SW 1271 (cell line): ENCODE measurements at regions not wholly inside any gene's neighbourhood (a gene's known extent, or its start where the extent isn't known, plus 50 kb on each side); places are given as distances from the start of the nearest gene placed in this dataset.
"Not testable (repeated sequence)": the region's sequence is repeated elsewhere in the genome, so short reads cannot be mapped to it uniquely, and the experiment has no call there.

Experiments used
- DNase-seq, 2 experiments: peaks; one replicate each; lab custom pipeline; 2025; lab: John Stamatoyannopoulos, UW

- no peak for DNase-seq
These were observed 266.2 kb upstream of the CYLC2 start for GRCh38 chr9:102728946-102729345.

- no peak for DNase-seq
These were observed 280.9 kb upstream of the CYLC2 start for GRCh38 chr9:102714184-102714583.

GRCh38 chr9:102712910-102713309 lies 282.2 kb upstream of the CYLC2 start:
- not testable (repeated sequence) for DNase-seq

- DNase-seq, result peak in 1 of 2 experiments; percentile 11
These were observed 294.2 kb upstream of the CYLC2 start for GRCh38 chr9:102700936-102701335.

- DNase-seq, result no peak
These were observed 325.9 kb upstream of the CYLC2 start for GRCh38 chr9:102669220-102669619.

GRCh38 chr9:102652471-102652870 lies 342.7 kb upstream of the CYLC2 start:
- no peak for DNase-seq

- no peak for DNase-seq
These were observed 344.2 kb upstream of the CYLC2 start for GRCh38 chr9:102650896-102651295.

- DNase-seq, result no peak
These were observed 352.5 kb upstream of the CYLC2 start for GRCh38 chr9:102642651-102643050.

GRCh38 chr9:102631559-102631958 lies 363.6 kb upstream of the CYLC2 start:
- DNase-seq, result peak in 1 of 2 experiments; percentile 32

GRCh38 chr9:102609461-102609860 lies 385.7 kb upstream of the CYLC2 start:
- no peak for DNase-seq

- not testable (repeated sequence) for DNase-seq
These were observed 391.6 kb upstream of the CYLC2 start for GRCh38 chr9:102603198-102604195.

- no peak for DNase-seq
These were observed 400.9 kb upstream of the CYLC2 start for GRCh38 chr9:102594241-102594640.

- DNase-seq, result no peak
These were observed 407.9 kb upstream of the CYLC2 start for GRCh38 chr9:102587281-102587680.

GRCh38 chr9:102569436-102569835 lies 425.7 kb upstream of the CYLC2 start:
- DNase-seq, result no peak

GRCh38 chr9:102551346-102551745 lies 443.8 kb upstream of the CYLC2 start:
- no peak for DNase-seq

- DNase-seq, result no peak
These were observed 444.2 kb upstream of the CYLC2 start for GRCh38 chr9:102550886-102551285.

GRCh38 chr9:102550266-102550665 lies 444.9 kb upstream of the CYLC2 start:
- no peak for DNase-seq

GRCh38 chr9:102534031-102534430 lies 461.1 kb upstream of the CYLC2 start:
- DNase-seq, result no peak

- DNase-seq, result no peak
These were observed 473.9 kb upstream of the CYLC2 start for GRCh38 chr9:102521097-102521755.

GRCh38 chr9:102519423-102519822 lies 475.7 kb upstream of the CYLC2 start:
- no peak for DNase-seq

- DNase-seq, result no peak
These were observed 476.8 kb upstream of the CYLC2 start for GRCh38 chr9:102518324-102518723.

GRCh38 chr9:102514541-102514940 lies 480.6 kb upstream of the CYLC2 start:
- no peak for DNase-seq

GRCh38 chr9:102507044-102507687 lies 488.0 kb upstream of the CYLC2 start:
- DNase-seq, result no peak
